BLaER1 (cell line): ENCODE measurements at regions not wholly inside any gene's neighbourhood (a gene's known extent, or its start where the extent isn't known, plus 50 kb on each side); places are given as distances from the start of the nearest gene placed in this dataset.
A peak's percentile ranks its signal among the peaks of the same experiment; 100 is the strongest.

Source experiments
- H3K27ac ChIP-seq: shearing (Covaris generic); formaldehyde crosslinking; 2 replicates; pipeline ENCODE4 v1.8.1; 2022
- H3K27me3 ChIP-seq: shearing (Covaris generic); formaldehyde crosslinking; 2 replicates; pipeline ENCODE4 v1.8.1; 2022
- H3K36me3 ChIP-seq: shearing (Covaris generic); formaldehyde crosslinking; 2 replicates; pipeline ENCODE4 v1.8.1; 2022
- H3K4me1 ChIP-seq: shearing (Covaris generic); formaldehyde crosslinking; 2 replicates; pipeline ENCODE4 v1.8.1; 2022
- H3K4me2 ChIP-seq: shearing (Covaris generic); formaldehyde crosslinking; 2 replicates; pipeline ENCODE4 v1.8.1; 2022
- H3K4me3 ChIP-seq: shearing (Covaris generic); formaldehyde crosslinking; 2 replicates; pipeline ENCODE4 v1.8.1; 2022
- H3K9ac ChIP-seq: shearing (Covaris generic); formaldehyde crosslinking; 2 replicates; pipeline ENCODE4 v1.8.1; 2022
- H3K9me3 ChIP-seq: shearing (Covaris generic); formaldehyde crosslinking; 2 replicates; pipeline ENCODE4 v1.8.1; 2022
- H4K20me1 ChIP-seq: shearing (Covaris generic); formaldehyde crosslinking; 2 replicates; pipeline ENCODE4 v1.8.1; 2022
- Cebpa-rat ChIP-seq: shearing (Covaris generic); IDR thresholded peaks from 2 replicates; pipeline ENCODE4 v1.8.1; 2022

DNA sequence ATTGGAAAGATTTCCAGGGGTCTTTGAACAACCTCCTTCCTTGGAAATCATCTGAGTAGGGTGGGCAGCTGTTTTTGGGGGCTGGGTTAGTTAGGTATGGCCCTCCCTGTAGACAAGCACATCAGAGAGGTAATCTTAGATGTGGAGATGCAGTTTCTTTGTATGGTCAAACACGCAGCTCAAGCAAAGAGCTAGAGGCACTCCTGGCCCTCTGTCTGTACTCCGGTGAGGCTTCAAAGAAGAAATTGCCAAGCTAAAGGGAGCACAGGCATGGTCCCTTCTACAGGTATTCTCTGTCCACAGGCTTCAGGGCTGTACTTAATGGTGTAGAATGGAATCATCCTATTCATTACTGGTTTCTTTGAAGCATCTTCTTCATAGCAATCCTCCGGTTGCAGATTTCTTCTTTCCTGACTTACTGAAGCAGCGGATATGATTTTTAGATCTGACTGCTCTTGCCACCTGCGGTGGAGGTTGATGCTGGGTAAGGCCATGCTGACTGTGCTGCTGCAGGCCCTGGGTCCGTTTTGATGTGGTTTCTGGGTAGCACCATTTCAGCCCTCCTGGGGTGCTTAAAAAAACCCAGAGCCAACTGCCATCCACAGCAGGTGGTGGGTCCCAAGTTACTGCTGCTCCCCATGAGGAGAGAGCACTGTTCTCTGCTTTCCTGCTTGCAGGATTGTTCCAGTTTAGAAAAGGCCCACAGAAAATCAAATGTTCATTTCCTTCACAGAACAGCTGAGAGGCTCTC is 318.9 kb upstream of the GATB start:
- peak overlapping the region; percentile 81 for H3K9ac ChIP-seq
- H3K4me3 ChIP-seq, result peak overlapping the region; percentile 37; the same call in 1 of the 2 replicates
- H3K4me2 ChIP-seq, result peak overlapping the region; percentile 85
- no peaks in the 10 kb centered on the region for H3K27me3 ChIP-seq
- peak overlapping the region; percentile 96 for H3K27ac ChIP-seq
- peaks cover 16% of the 10 kb centered on the region; the same call in 1 of the 2 replicates for H3K36me3 ChIP-seq
- H3K4me1 ChIP-seq, result peaks cover 80% of the 10 kb centered on the region
- no peak for TF ChIP-seq Cebpa-rat
- no peaks in the 10 kb centered on the region for H4K20me1 ChIP-seq
- H3K9me3 ChIP-seq, result peaks cover 53% of the 10 kb centered on the region

DNA sequence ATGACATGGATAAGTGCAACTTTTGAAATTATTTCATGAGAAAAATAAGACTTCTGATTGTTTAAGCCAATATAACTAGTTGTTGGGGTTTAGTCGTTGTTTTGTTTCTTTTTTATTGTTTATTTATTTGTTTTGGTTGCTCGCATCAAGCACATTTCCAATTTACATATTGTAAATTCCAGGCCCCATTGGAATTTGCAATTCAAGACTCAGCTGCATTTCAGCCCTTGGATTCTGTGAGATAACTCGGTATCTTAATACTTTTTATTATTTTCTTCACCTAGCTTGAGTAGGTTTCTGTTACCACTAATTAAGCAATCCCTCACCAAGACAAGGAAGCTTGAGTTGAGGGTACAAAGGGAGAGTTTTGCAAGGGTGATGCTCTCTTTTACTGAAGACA is 318.3 kb upstream of the GATB start:
- TF ChIP-seq Cebpa-rat, result no peak
- peaks cover 80% of the 10 kb centered on the region for H3K4me1 ChIP-seq
- peak overlapping the region; percentile 81 for H3K9ac ChIP-seq
- H3K36me3 ChIP-seq, result peaks cover 16% of the 10 kb centered on the region; the same call in 1 of the 2 replicates
- H3K27me3 ChIP-seq, result no peaks in the 10 kb centered on the region
- no peak overlapping the region for H3K4me3 ChIP-seq
- H3K4me2 ChIP-seq, result peak overlapping the region; percentile 85
- H3K9me3 ChIP-seq, result peaks cover 47% of the 10 kb centered on the region
- H4K20me1 ChIP-seq, result no peaks in the 10 kb centered on the region
- peak overlapping the region; percentile 96 for H3K27ac ChIP-seq

DNA sequence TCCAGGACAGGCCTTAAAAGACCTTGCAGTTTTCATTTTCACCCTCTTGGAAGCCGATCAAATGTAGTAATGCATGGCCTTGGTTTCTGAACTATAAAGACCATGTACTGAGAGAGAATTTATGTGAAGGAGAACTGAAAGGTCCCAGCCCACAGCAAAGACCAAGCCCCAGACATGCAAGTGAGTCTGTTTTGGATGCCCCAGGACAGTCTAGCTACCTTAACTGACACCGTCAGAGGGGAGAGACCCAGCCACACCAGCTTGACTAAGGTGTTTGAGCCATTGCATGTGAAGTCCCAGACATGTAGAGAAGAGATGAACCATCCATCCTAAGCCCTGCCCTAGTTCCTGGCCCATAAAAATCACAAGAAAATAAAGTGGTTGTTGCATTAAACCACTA is 316.8 kb upstream of the GATB start:
- H4K20me1 ChIP-seq, result no peaks in the 10 kb centered on the region

DNA sequence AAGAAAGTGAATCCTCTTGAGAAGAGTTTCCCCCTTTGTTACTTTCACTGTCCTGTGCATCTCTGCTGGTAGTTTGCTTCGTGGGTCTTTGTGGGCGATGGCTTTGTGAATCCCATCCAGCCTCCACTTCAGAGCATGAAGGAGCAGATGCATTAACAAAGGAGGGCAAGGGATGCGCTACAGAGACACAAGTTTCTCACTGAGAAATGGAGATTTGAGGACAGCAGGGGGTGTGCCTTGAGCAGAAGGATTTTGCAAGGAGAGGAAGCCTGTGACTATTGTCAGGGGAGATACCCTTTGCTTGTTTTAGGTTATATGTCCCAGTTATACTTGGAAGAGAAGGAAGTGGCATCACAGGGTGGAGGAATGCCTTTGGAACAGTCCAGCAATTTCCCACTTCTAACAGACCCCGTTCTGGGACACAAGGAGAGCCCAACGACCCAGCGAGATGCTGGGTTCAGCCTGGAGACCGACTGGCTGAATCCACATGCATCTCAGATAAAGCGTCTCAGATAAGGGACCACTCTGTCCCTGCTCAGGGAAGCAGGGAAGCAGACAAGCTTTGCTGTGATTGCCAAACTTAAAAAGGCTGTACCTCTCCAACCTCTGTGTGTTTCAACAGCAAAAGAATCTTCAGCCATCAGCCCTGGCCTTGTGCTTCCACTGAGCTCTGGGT is 314.6 kb upstream of the GATB start:
- Histone ChIP-seq H3K4me3 (no peak overlapping the region), H3K4me2 (peak overlapping the region; percentile 82), H4K20me1 (no peaks in the 10 kb centered on the region), H3K9me3 (peaks cover 19% of the 10 kb centered on the region), H3K27ac (peak overlapping the region; percentile 88), H3K27me3 (no peaks in the 10 kb centered on the region), H3K9ac (peak overlapping the region; percentile 60; the same call in 1 of the 2 replicates), H3K36me3 (no peaks in the 10 kb centered on the region), H3K4me1 (peaks cover 97% of the 10 kb centered on the region)
- no peak for TF ChIP-seq Cebpa-rat

More for the DNA sequence above, 316.8 kb upstream of the GATB start:
- H3K27me3 ChIP-seq, result no peaks in the 10 kb centered on the region
- peaks cover 34% of the 10 kb centered on the region for H3K9me3 ChIP-seq
- H3K9ac ChIP-seq, result no peak overlapping the region; the same call in 1 of the 2 replicates
- H3K4me2 ChIP-seq, result peak overlapping the region; percentile 82
- H3K36me3 ChIP-seq, result peaks cover 15% of the 10 kb centered on the region; the same call in 1 of the 2 replicates
- H3K27ac ChIP-seq, result peak overlapping the region; percentile 88
- H3K4me3 ChIP-seq, result peak overlapping the region; percentile 11; the same call in 1 of the 2 replicates
- peaks cover 95% of the 10 kb centered on the region for H3K4me1 ChIP-seq
- TF ChIP-seq Cebpa-rat, result no peak

DNA sequence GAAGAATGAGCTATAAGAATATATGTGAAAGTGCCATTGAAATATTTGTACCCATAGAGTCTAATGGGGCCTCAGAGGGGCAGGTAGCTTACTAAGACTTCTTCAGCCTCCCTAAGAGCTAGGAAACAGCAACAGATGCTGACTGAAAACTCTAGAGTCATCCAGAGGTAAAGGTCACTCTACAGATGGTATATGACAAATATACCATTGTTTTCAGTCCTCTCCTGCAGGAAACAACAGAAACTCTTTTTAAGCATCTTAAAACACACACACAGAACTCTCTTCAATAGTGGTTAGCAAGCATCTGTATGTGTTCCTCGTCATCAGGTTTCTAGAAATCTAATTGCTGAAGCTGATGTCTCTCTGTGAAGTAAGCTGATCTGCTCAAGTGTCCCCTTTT is 313.8 kb upstream of the GATB start:
- peaks cover 22% of the 10 kb centered on the region for H3K9me3 ChIP-seq
- peak overlapping the region; percentile 82 for H3K4me2 ChIP-seq
- TF ChIP-seq Cebpa-rat, result no peak
- no peaks in the 10 kb centered on the region for H3K27me3 ChIP-seq
- no peaks in the 10 kb centered on the region for H3K36me3 ChIP-seq
- H4K20me1 ChIP-seq, result no peaks in the 10 kb centered on the region
- peak overlapping the region; percentile 88 for H3K27ac ChIP-seq
- H3K4me3 ChIP-seq, result no peak overlapping the region
- peaks cover 97% of the 10 kb centered on the region for H3K4me1 ChIP-seq
- H3K9ac ChIP-seq, result peak overlapping the region; percentile 60; the same call in 1 of the 2 replicates

DNA sequence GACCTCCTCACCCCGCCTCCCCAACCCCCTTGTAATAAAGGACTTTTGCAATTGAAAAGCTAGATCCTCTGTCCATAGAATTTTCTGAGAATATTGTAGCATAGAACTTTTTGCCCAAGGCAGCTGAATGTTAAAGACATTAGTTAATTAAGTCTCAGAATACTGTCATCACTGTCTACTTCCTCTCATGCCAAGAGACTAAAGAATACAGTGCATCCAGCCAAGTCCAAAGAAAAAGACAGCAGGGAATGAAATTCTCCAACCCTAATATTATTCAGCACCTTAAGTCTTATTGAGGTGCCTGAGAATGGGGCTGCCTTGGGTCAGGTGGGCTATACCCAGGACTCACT is 313.3 kb upstream of the GATB start:
- TF ChIP-seq Cebpa-rat, result no peak
- Histone ChIP-seq H3K36me3 (no peaks in the 10 kb centered on the region), H3K4me3 (peak overlapping the region; percentile 64; the same call in 1 of the 2 replicates), H3K9ac (peak overlapping the region; percentile 83; the same call in 1 of the 2 replicates), H3K4me2 (peak overlapping the region; percentile 82), H3K27ac (peak overlapping the region; percentile 88), H3K27me3 (no peaks in the 10 kb centered on the region), H4K20me1 (no peaks in the 10 kb centered on the region), H3K9me3 (peaks cover 22% of the 10 kb centered on the region), H3K4me1 (peaks cover 97% of the 10 kb centered on the region)

DNA sequence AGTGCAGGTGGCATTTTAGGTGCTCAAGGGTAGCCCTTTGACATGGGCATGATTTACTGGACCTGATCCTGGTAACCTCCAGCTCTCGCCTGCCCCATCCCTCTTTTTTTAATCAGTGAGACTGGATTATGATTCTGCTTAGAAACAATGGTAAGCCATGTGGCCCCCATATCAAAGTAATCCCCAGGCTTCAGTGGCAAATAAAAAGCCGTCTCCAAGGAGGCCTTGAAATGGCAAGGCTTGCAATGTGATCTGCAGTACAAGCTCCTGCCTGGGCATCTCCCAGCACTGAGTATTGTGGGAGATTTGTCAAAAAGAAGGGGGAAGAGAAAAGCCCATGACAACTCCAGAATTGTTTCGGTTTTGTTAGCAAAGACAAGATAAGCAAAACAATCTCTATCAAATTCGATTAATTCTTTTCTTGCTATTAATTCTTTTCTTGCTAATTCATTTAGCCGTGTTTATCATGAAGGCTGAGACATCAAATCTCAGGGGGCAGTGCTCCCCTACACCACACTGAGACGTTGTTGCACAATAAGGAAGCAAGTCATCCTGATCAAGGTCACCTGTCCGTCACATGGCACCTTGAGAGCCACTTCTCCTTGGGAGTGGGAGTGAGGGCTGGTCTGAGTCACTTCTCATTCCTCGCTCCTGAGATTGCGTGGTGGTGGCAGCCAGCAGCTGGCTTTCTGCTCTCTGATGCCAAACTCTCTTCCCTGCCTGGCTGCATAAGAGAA is 312.7 kb upstream of the GATB start:
- Histone ChIP-seq H3K9ac (peak overlapping the region; percentile 83), H4K20me1 (no peaks in the 10 kb centered on the region), H3K4me1 (peaks cover 97% of the 10 kb centered on the region), H3K27ac (peak overlapping the region; percentile 88), H3K4me2 (peak overlapping the region; percentile 82), H3K27me3 (no peaks in the 10 kb centered on the region), H3K4me3 (peak overlapping the region; percentile 64), H3K36me3 (no peaks in the 10 kb centered on the region), H3K9me3 (peaks cover 22% of the 10 kb centered on the region)
- TF ChIP-seq Cebpa-rat, result peak; percentile 79

DNA sequence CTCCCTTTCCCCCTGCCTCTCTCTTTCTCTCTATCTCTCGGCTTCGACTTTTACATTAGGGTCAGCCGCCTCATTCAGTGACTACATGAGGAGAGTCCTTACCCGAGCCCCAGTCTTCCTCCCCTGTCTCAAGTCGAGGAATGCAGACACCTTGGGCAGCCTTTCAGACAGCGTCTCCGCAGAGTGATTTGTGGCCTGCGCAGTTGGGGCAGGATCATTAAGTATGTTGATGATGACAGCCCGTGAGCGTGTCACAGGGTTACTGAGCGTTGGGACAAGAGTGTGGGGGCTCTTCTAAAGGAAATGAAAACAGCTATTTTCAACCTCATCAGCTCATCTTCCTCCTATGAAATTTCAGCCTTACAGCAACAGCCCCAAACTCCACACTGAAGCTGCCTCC is 312.1 kb upstream of the GATB start:
- Histone ChIP-seq H3K36me3 (no peaks in the 10 kb centered on the region), H4K20me1 (no peaks in the 10 kb centered on the region), H3K4me2 (peak overlapping the region; percentile 82), H3K27me3 (no peaks in the 10 kb centered on the region), H3K9me3 (peaks cover 23% of the 10 kb centered on the region), H3K27ac (peak overlapping the region; percentile 88), H3K4me3 (peak overlapping the region; percentile 64), H3K4me1 (peaks cover 99% of the 10 kb centered on the region), H3K9ac (peak overlapping the region; percentile 83)
- no peak for TF ChIP-seq Cebpa-rat

DNA sequence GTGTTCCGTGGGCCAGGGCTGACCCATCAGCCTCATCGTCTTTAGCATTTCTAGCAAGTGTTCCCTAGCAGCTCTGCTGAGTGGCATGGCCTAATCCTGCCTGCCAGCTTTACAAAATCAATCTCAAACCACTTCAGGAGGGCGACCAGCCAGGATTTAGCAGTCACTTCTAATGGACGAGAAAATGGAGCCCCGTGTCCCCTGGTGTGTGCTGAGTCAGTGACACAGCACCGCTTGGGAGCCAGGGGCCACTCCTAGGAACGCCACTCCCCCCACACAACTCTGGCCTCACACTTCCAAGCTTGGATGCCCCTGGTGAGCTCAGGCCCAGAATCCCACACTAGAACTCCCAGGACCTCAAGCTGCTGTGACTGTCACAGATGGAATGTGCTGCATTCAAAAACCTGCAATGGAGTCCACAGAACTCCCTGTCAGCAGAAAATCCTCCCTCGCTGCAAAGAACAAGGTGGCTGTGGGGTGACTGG is 311.2 kb upstream of the GATB start:
- peaks cover 99% of the 10 kb centered on the region for H3K4me1 ChIP-seq

More for the DNA sequence above, 311.2 kb upstream of the GATB start:
- Histone ChIP-seq H3K27me3 (no peaks in the 10 kb centered on the region), H4K20me1 (no peaks in the 10 kb centered on the region), H3K9me3 (peaks cover 20% of the 10 kb centered on the region), H3K9ac (peak overlapping the region; percentile 83), H3K4me2 (peak overlapping the region; percentile 82), H3K27ac (peak overlapping the region; percentile 88), H3K36me3 (0 out of 2 replicates have a peak, but pooled peaks cover 3% of the 10 kb centered on the region), H3K4me3 (peak overlapping the region; percentile 64)
- no peak for TF ChIP-seq Cebpa-rat
